Ovary (tissue), 3 donors: ENCODE measurements at regions not wholly inside any gene's neighbourhood (a gene's known extent, or its start where the extent isn't known, plus 50 kb on each side); places are given as distances from the start of the nearest gene placed in this dataset.

Source experiments
- EP300 ChIP-seq: sonication (generic); formaldehyde crosslinking; IDR thresholded peaks from one replicate; pipeline ENCODE4 v1.6.1; 2017; ENCODE audit warnings: antibody characterized with exemption
- TF ChIP-seq, protein P1 (sequence below), 3 donors: fragments of 450-650 bp in 2 of 3; fragments of 200-600 bp in 1 of 3; IDR thresholded peaks; one replicate each; pipeline versions ENCODE4 v1.5.1 to v1.8.0; 2016 to 2022; ENCODE audit warnings: antibody characterized with exemption in 3 of 3, mild to moderate bottlenecking in 1 of 3
- donor health status: DM: no; HTN: no; CAD: no.

DNA sequence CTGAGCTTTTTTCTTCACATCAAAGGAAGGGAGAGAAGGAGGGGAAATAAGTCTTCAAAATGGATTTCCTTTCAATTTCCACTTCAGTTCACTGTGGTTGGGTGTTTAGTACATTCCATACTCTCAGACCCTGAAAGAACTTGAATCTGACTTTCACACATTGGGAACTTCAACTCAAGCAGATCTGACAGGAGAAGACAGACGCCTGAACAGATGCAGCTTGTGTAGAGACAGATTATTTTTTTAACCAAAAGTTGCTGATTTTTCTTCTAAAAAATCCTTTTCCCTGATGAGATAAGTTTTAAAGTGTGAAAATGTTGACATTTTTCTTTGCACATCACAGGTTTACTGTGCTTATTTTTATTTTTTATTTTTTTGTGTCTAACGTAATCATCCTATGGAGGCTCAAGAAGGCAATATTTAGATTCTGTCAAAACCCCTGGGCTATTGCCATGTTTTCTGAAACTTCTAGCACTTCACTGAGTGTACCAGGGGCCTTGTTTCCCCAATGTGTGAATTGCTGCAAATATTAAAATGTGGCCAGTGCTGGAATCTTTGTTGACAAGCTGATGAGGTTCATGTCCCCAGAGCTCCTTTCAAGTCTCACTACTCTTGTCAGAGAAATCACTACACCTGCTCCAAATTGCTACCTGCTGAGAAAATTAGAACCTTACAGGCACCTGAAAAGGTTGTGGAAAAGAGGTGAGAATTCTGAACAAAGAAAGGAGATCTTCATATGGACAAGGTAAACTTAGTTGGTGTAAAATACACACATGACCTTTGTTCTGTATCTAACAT, 214.8 kb upstream of the BTBD3 start:
- TF ChIP-seq EP300: no peak
- TF ChIP-seq, protein P1, sequence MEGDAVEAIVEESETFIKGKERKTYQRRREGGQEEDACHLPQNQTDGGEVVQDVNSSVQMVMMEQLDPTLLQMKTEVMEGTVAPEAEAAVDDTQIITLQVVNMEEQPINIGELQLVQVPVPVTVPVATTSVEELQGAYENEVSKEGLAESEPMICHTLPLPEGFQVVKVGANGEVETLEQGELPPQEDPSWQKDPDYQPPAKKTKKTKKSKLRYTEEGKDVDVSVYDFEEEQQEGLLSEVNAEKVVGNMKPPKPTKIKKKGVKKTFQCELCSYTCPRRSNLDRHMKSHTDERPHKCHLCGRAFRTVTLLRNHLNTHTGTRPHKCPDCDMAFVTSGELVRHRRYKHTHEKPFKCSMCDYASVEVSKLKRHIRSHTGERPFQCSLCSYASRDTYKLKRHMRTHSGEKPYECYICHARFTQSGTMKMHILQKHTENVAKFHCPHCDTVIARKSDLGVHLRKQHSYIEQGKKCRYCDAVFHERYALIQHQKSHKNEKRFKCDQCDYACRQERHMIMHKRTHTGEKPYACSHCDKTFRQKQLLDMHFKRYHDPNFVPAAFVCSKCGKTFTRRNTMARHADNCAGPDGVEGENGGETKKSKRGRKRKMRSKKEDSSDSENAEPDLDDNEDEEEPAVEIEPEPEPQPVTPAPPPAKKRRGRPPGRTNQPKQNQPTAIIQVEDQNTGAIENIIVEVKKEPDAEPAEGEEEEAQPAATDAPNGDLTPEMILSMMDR (IDR thresholded peaks at IDR 0.05): no peak
